A172 (cell line): ENCODE measurements at regions not wholly inside any gene's neighbourhood (a gene's known extent, or its start where the extent isn't known, plus 50 kb on each side); places are given as distances from the start of the nearest gene placed in this dataset.

Source experiments
- DNase-seq: peaks from one replicate; pipeline ENCODE4 v3.0.0-alpha.2; 2015; ENCODE audit warnings: low spot score

DNA sequence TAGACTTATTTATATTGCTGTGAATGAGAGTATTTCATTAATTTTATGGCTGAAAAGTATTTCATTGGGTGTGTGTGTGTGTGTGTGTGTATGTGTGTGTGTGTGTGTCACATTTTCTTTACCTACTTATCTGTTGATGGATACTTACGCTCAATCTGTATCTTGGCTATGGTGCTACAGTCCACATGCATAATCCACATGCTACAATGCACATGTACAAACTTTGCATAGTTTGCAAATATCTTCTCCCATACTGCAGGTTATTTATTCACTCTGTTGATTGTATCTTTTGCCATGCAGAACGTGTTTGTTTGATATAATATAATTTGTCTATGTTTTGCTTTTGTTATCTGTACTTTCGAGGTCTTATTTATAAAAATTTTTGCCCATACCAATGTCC, 167.8 kb downstream of the RAB28 start:
- no peak for DNase-seq

DNA sequence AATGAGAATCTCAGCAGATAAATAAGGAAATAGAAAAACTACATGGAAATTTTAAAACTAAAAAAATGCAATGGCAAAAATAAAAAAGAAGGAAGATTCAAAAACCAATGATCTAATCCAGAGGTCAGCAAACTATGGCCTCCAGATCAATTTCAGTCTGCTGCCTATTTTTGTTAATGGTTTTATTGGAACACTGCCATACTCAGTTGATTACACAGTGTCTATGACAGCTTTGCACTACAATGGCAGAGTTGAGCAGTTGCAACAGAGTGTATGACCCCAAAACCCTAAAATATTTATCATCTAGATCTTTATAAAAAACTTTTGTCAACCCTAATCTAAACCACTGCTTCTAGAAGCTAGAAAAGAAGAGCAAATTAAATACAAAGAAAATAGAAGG, 170.3 kb downstream of the RAB28 start:
- DNase-seq: no peak

DNA sequence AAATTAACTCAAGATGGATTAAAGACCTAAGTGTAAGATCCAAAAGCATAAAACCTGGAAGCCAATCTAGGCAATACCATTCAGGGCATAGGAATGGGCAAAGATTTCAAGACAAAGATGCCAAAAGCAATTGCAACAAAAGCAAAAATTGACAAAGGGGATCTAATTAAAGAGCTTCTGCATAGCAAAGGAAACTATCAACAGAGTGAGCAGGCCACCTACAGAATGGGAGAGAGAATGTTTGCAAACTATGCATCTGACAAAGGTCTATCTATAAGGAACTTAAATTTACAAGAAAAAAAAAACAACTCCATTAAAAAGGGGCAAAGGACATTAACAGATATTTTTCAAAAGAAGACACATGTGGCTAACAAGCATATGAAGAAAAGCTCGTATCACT, 171.9 kb downstream of the RAB28 start:
- DNase-seq: no peak

DNA sequence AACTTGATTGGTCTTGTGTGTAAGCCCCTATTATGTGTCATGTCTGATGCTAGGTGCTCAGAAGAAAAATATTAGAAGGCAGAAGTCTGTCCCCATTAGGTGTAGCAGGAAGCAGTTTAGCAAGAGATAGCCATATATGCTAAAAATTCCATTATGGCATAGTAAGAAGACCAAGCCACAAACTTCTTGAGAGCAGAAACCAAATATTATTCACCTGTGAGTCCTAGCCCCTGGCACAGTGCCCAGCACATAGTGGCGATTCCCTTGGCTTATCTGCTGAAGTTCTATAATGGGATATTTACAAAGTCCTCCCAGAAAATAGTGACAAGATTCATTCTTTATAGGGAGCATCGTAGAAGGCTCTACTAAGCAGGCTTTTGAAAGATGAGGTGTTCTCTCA, 174.4 kb downstream of the RAB28 start:
- DNase-seq: peak; percentile 10

DNA sequence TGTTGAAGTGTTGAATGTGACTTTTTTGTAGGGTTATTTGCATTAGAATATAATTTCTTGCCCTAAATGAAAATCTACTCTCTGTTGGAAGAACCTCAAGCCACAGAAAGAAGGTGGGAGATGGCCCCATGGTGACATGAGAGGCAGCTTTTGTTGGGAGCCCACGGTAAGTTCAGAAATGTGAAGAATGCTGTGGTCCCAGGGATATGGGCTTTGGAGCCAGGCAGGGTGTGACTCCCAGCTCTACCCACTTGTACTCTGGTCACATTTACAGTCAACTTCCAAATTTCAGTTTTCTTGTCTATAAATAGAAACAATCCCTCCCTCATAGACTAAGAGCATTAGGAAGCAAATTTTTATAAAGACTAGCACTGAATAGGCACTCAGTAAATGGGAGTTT, 177.8 kb downstream of the RAB28 start:
- no peak for DNase-seq

DNA sequence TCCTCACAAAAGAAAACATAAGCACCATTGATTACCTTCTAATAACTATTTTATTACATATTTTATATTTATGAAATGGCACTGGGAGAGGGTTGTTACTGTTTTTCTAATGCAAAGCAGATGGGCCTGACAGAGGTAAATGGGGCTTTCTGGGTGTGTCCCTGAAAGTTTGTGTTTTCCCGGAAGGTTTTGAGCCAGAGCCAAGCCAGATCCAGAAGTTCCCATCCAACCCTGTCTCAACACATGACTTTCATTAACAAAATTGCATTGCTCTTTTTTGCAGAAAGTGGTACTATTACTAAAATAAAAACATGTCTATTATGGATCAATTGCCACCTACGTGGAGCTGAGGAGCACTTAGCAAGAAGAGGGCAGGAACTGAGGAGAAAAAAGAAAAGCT, 181.3 kb downstream of the RAB28 start:
- no peak for DNase-seq

DNA sequence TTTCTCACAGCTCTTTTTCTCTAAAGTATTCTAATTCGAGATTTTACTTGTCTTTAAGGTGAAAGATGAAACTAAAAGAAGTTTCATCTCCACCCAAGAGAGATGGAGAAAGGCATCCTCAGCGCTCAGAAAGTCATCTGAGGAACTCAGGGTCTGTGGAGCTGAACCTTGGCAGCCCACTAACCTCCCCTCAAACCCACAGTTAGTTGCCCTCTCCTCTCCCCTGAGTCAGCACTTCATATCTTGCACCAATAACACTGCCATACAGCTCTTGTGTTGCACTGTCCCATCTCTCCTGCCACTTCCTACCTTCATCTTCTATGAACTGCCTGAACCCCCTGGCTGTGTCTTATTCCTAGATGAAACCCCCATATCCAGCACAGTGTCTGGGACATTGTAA, 184.8 kb downstream of the RAB28 start:
- no peak for DNase-seq

DNA sequence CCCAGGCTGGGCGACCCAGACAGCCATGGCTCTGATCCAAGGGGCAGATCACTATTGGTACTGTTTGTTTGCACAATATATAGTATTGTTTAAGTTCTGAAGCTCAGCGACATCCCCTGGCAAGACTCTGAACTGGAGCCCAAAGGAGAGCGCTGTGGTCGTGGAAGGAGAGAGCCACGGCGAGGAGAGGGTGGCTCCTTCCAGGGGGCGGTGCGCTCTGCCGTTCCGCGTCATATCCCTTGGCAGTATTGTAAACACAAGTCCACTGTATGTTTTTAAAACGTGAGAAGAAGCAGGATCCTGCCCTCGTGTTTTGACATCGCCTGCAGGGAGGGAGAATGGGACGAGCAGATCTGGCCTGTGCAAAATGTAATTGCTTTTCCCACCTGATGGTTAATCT, 185.5 kb downstream of the RAB28 start:
- DNase-seq: no peak

DNA sequence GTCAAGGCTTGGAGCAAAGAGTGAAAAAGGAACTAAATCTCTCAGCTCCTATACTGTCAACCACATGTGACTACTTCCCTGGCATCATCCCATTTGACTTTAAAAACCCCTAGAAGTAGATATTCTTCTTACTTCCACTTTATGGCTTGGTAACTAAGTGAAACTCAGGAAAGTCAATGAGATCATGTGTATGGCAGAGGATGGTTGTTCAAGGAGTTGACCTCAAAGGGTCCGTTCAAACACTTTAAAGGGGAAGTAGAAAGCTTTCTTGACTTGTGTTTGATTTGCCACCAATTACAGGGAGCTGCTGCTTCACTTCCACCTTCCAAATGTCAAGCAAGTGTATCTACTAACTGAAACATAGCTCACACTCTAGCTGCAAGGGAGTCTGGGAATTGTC, 187.2 kb downstream of the RAB28 start:
- no peak for DNase-seq

DNA sequence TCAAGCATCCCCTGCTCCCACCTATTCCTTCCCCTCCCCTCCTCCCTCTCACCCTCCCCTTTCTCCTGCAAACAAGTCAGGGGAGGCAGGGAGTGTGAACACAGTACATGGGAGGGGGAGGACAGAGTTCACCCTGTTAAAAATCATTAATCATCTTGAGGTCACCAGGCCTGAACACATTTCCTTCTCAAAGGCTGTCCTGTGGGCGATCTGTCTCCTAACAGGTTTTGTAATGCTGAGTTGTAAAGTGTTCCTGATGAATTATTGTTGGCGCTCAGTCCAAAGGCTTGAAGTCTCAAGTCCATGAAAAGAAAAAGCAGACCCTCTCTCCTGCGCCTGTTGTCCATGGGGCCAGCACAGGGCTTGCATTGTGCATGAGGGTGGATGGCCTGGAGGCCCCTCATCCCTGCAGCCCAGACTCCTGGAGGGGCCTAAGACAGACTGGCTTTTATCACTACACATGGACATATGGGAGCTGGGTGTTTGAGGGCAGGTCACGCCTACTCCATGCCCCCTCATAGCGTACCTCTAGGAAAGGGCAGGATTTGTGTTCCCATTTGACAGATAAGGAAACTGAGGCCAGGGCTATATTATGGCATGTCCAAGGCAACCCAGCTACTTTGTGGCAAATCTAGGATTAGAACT, 189.1 kb downstream of the RAB28 start:
- no peak for DNase-seq

DNA sequence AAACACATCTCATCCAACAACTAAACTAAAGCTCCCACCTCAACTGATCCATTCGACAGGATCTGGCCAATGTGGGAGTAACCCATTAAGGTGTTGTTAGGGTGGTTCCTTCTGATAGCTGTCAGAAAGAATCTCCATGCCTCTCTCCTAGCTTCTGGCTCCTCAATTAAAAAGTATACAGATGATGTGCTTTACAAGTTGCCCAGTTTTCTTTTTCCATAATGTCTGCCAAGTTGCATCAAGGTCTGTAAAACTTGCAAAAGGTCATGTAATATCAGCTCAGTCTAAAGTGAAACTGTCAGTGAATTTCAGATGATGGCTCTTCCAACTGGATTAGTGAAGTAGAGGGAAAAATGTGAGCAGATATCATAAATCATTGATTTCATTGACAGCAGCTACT, 191.8 kb downstream of the RAB28 start:
- DNase-seq: no peak

DNA sequence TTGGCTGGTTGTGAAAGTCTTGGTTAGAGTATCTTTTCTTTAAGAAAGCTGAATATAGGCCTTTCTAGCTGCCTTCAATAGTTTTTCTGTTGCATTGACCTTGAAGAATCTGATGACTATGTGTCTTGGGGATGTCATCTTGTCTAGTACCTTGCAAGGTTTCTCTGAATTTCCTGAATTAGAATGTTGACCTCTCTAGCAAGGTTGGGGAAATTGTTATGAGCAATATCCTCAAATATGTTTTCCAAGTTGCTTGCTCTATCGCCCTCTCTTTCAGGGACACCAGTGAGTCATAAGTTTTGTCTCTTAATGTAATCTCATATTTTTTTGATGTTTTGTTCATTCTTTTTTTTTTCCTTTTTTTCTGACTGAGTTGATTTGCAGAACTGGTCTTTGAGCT, 194.7 kb downstream of the RAB28 start:
- DNase-seq: no peak

DNA sequence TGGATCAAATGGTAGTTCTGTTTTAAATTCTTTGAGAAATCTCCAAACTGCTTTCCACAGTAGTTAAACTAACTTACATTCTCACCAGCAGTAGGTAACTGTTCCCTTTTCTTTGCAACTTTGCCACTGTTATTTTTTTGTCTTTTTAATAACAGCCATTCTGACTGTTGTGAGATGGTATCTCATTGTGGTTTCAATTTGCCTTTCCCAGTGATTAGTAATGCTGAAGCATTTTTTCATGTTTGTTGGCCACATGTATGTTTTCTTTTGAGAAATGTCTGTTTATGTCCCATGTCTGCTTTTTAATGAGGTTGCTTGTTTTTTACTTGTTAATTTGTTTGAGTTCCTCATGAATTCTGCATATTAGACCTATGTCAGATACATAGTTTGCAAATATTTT, 198.8 kb downstream of the RAB28 start:
- DNase-seq: no peak

DNA sequence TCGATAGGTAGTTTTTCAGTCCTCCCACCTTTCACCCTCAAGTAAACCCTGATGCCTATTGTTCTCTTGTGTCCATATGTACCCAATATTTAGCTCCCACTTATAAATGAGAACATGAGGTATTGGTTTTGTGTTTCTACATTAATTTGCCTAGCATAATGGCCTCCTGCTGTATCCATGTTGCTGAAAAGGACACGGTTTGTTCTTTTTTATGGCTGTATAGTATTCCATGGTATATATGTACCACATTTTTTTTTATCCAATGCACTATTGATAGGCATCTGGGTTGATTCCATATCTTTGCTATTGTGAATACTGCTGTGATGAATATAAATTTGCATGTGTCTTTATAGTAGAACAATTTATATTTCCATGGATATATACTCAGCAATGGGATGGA, 199.2 kb downstream of the RAB28 start:
- DNase-seq: no peak

DNA sequence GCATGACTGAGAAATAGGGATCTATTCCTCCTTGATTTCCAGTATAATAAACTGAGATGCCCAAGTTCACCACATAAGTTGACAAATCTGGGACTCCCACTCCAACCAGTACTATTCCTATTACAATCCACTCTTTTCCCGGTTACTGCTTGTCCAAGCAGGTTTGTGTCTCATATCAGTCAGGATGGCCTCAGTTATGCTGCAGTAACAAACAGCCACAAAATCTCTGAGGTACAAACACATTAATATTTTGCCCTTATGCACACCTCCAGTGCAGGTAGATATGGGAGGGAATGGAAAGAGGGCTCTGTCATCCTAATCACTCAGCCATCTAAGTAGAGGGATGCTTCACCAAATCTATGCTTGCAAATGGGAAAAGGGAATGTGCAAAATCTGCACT, 207.8 kb downstream of the RAB28 start:
- no peak for DNase-seq

DNA sequence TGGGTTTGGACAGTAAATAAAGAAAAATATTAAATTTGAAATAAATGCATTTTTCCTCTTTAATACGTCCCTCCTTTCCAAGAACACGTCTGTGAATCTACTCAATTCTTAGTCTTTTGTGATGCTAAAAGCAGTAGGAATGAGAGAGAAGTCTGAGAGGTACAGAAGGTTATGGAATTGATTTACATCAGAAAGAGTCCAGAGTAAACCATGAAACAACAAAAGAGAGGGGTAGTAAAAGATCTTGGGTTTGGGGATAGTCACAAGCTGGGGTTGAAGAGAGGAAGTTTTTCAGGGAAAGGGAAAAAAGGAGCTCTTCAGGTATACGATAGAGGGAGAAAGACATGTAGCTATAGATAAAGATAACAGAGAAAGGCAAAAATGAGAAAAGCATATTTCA, 215.4 kb downstream of the RAB28 start:
- no peak for DNase-seq

DNA sequence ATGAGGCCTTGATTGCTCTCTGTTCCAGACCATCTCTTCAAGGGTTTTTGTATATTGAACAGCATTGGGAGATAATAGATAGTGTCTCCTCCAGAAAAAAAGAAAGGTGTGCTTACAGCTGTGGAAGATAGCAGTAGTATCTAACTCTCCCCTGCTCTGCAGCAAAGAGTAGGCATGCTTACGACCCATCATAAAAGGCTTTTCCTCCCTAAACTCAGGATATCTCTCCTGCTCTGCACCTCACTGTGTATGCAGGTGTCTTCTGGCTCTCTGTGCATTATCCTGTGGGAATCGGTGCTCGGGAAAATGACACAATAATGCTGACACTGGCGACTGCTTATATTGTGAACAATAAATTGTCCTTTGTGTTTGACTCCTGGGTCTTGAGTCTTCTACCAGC, 216.0 kb downstream of the RAB28 start:
- DNase-seq: no peak

DNA sequence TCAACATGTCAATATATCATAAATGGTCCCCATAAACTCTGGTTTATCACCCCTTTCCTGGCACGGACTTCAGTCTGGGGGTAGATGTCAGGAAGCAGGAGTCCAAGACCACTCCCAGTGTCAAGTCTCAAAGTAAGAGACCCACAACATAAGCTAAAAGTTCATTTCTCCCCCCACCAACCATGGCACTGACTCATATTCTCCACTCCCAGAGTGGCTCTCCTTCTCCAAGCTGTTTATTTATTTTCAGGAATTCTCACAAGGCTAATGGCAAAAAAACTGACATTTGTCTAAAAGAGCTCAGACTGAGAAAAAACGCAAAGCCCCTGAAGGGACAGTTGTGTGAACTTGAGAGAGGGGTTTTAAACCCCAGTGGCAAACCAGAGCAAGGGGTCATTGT, 217.0 kb downstream of the RAB28 start:
- DNase-seq: no peak

DNA sequence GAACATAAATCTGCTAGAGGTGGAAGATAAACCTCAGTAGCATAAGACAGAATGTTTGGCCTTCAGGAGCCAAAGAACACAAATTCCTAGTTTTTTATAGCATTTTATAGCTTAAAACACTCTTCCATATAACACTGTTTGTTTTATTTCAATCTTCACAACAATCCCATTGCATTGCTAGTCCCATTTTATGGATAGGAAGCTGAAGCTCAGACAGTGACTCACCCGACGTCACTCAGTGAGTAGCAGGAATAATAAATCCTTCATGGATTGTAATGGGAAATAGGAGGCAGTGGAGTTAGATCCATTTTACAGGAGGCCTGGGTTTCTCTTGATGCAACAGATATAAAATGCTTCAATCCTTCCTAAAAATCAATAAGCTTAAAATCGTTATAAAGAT, 217.5 kb downstream of the RAB28 start:
- DNase-seq: no peak

DNA sequence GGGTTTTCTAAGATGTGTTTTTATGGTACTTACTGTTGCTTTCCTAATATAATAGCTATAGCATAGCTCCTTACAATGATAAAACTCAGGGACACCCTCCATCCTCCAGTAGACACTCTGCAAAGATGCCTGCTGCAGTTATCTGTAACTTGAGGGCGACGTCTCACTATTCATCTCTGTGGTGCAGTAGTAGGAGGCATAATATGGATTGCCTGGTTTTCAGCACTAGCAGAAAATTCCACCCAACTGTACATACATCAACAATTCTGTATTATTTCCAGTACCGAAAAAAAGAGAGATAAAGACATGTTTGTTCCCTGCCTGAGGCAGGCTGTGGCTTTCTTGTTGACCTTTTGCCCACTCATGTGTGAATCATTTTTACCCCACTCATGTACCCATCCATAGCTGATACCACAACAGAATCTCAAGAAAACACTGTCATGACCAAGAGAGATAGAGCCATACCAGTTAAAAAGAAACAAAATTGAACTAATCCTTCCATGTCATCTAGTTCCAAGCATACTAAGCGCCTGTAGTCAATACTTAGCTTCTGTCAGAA, 220.1 kb downstream of the RAB28 start:
- DNase-seq: no peak

DNA sequence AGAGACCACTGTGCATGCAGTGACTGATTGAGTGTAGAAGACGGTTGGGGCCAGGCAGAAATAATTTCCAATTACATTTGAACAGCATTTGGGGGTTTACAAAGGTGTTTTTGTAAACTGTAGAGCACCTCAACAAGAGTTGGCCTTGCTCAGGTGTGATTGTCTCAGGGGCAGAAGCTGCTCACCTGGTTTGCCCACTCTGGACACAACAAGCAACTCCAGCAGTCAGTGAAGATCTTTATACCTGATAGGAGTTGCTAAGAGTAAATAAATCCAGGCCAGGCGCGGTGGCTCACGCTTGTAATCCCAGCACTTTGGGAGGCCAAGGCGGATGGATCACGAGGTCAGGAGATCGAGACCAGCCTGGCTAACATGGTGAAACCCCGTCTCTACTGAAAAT, 221.3 kb downstream of the RAB28 start:
- no peak for DNase-seq

DNA sequence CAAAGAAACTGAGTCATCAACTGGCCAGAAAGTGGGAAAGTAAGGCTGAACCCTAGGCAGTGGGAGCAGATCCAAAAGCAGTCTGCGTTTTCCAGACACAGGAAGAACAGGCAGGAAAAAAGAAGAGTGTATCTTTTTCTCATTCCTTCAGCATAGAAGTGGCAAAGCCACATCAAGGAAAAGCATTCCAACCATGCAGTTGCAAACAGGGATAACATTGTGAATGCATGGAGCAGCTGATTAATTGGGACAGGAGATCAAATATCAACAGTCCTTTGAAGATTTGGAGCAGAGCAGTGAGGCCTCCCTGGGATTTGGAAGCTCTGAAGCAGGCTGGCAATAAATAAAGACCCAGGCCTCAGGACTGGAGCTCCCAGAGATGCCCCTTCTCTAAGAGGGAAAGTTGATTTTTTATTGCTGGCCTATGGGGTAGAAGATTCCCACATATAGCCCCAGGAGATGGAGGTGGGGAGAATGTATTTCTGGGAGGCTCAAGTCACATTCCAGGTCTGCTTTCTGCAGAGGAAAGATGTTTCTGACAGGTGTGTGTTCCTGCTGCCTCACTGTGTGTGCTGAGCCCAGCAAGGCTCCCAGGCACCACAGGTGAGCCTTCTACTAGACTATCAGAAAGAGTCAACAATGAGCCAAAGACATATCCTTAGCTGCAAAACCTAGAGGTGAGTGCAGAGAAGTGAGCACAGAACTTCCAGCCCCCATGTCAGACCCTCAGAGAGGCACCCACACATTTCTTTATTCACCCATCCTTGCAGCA, 222.5 kb downstream of the RAB28 start:
- DNase-seq: no peak

DNA sequence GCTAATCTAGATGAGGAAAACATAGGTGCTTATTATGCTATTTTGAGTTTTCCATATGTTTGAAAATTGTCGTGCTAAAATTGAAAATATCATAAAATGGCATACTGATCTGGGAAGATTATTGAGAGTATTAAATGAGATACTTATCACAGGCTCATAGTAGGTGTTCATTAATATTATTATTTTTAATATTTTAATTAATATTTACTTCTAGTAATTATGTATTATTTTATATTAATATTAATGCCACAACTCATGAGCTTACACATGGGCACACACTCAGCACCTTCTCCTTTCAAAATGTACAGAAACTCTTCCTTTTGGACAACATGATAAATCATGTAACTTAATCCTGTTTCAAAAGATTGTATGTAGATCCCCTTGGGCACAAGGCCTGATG, 223.6 kb downstream of the RAB28 start:
- no peak for DNase-seq

DNA sequence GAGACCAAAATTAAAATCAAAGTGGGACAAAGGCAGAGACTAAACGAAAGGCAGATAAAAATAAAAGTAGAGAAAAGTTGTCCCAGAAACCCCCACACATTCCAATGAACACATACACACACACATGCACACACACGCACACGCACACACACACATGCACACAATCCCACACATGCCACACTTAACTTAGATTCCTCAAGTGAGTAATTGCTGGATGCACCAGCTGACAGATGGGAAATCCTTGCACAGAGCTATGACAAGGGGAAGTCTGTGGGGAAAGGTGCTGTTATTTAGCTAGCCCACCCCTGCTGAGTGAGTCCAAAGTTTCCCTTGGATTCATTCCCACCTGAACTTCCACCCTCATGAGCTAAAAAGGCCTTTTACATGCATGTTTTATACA, 233.9 kb downstream of the RAB28 start:
- no peak for DNase-seq
